Suprapubic skin (tissue), 4 donors: ENCODE measurements at regions not wholly inside any gene's neighbourhood (a gene's known extent, or its start where the extent isn't known, plus 50 kb on each side); places are given as distances from the start of the nearest gene placed in this dataset.

ENCODE experiments used
- DNase-seq, 2 donors: peaks; one replicate each; pipeline ENCODE4 v3.0.0-alpha.2; 2019; ENCODE audit warnings: low spot score in 2 of 2
- H3K27ac ChIP-seq: fragments of 200-600 bp; sonication (generic); one replicate; pipeline ENCODE4 v1.5.1; 2019
- H3K27me3 ChIP-seq: fragments of 200-600 bp; sonication (generic); one replicate; pipeline ENCODE4 v1.5.1; 2019
- H3K36me3 ChIP-seq: fragments of 200-600 bp; sonication (generic); one replicate; pipeline ENCODE4 v1.5.1; 2019
- H3K4me1 ChIP-seq: fragments of 200-600 bp; sonication (generic); one replicate; pipeline ENCODE4 v1.5.1; 2019
- H3K4me3 ChIP-seq: fragments of 200-600 bp; sonication (generic); one replicate; pipeline ENCODE4 v1.5.1; 2019; ENCODE audit warnings: mild to moderate bottlenecking
- H3K9me3 ChIP-seq: fragments of 200-600 bp; sonication (generic); one replicate; pipeline ENCODE4 v1.5.1; 2019
- EP300 ChIP-seq: sonication (generic); formaldehyde crosslinking; IDR thresholded peaks from one replicate; pipeline ENCODE4 v1.6.1; 2017; ENCODE audit warnings: antibody characterized with exemption
- POLR2A ChIP-seq, 2 donors: fragments of 450-650 bp; IDR thresholded peaks; one replicate each; pipeline ENCODE4 v1.6.1; 2017; ENCODE audit warnings: antibody characterized with exemption in 2 of 2, mild to moderate bottlenecking in 2 of 2, moderate library complexity in 2 of 2
- POLR2AphosphoS5 ChIP-seq, 3 donors: sonication (generic); formaldehyde crosslinking; IDR thresholded peaks; one replicate each; pipeline ENCODE4 v1.6.1; 2017; ENCODE audit warnings: antibody characterized with exemption in 3 of 3
- whole genome bisulfite sequencing: methylation state at CpG from one replicate; pipeline ENCODE4 v1.1.5; 2018; 5-methylcytosine and 5-hydroxymethylcytosine counted together
- TF ChIP-seq, protein P1 (sequence below), 2 donors: fragments of 200-600 bp in 1 of 2; fragments of 450-650 bp in 1 of 2; sonication (generic) in 1 of 2; IDR thresholded peaks; one replicate each; pipeline ENCODE4 v1.5.1; 2016 to 2019; ENCODE audit warnings: antibody characterized with exemption in 2 of 2, mild to moderate bottlenecking in 1 of 2, moderate library complexity in 1 of 2

- TF ChIP-seq, protein P1, sequence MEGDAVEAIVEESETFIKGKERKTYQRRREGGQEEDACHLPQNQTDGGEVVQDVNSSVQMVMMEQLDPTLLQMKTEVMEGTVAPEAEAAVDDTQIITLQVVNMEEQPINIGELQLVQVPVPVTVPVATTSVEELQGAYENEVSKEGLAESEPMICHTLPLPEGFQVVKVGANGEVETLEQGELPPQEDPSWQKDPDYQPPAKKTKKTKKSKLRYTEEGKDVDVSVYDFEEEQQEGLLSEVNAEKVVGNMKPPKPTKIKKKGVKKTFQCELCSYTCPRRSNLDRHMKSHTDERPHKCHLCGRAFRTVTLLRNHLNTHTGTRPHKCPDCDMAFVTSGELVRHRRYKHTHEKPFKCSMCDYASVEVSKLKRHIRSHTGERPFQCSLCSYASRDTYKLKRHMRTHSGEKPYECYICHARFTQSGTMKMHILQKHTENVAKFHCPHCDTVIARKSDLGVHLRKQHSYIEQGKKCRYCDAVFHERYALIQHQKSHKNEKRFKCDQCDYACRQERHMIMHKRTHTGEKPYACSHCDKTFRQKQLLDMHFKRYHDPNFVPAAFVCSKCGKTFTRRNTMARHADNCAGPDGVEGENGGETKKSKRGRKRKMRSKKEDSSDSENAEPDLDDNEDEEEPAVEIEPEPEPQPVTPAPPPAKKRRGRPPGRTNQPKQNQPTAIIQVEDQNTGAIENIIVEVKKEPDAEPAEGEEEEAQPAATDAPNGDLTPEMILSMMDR (IDR thresholded peaks at IDR 0.05) = no peak
- TF ChIP-seq EP300 = no peak
- no peak for TF ChIP-seq POLR2AphosphoS5 (IDR thresholded peaks at IDR 0.05)
- no peak for TF ChIP-seq POLR2A (IDR thresholded peaks at IDR 0.05)
- WGBS = 43% methylated on average over 6 of the region's 6 CpGs
- Histone ChIP-seq H3K27ac (no peak overlapping the region), H3K4me1 (no peaks in the 10 kb centered on the region), H3K4me3 (no peak overlapping the region), H3K9me3 (no peaks in the 10 kb centered on the region), H3K27me3 (no peaks in the 10 kb centered on the region), H3K36me3 (no peaks in the 10 kb centered on the region)
- DNase-seq = no peak
These were observed 710.7 kb upstream of the SLIT2 start for GRCh38 chr4:19540859-19541540.

DNA sequence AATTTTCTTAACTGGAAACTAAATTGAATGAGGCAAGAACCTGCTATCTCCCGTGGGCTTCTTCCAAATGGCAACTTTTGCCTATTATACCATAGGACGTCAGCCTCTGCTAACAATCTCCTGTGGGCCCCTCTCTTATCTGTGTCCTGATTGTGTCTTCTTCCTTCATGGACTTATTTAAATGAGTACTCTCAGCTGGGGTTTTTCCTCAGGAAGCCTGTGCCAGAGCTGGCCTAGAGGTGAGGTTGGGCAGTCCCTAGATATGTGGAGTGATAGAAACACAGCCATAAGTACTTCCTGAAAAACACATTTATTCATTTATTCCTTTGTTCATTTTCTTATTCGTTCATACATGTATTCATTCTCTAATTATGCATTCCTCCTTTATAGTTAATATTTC lies 712.5 kb upstream of the SLIT2 start:
- no peak overlapping the region for H3K27ac ChIP-seq
- no peak for DNase-seq
- no peaks in the 10 kb centered on the region for H3K4me1 ChIP-seq
- 59% methylated on average over 3 of the region's 3 CpGs for WGBS
- H3K27me3 ChIP-seq = no peaks in the 10 kb centered on the region
- no peak overlapping the region for H3K4me3 ChIP-seq
- no peaks in the 10 kb centered on the region for H3K9me3 ChIP-seq
- TF ChIP-seq EP300 = no peak
- TF ChIP-seq POLR2A (IDR thresholded peaks at IDR 0.05) = no peak
- TF ChIP-seq POLR2AphosphoS5 (IDR thresholded peaks at IDR 0.05) = no peak
- TF ChIP-seq, protein P1 (IDR thresholded peaks at IDR 0.05) = no peak
- H3K36me3 ChIP-seq = no peaks in the 10 kb centered on the region

DNA sequence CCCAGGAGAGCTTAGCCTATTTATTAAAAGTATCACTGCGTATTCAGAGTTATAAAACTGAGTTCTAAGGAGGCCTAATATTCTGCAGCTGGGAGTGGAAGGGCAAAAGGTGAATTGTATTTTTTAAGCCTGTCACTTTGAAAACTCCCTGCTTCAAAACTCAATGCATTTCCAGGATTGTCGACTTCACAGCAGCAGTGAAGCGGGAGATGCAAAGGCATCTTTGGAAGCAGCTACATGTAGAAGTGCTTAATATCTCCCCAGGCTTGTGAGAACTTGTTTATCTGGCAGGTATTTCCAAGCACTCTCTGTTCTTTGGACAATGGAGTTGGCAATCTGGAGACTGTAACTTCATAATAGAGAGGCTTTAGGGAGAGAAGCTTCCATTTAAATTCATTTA lies 717.5 kb upstream of the SLIT2 start:
- WGBS = 64% methylated on average over 3 of the region's 3 CpGs
- no peaks in the 10 kb centered on the region for H3K27me3 ChIP-seq
- TF ChIP-seq POLR2AphosphoS5 (IDR thresholded peaks at IDR 0.05) = no peak
- TF ChIP-seq, protein P1 (IDR thresholded peaks at IDR 0.05) = no peak
- no peak for TF ChIP-seq POLR2A (IDR thresholded peaks at IDR 0.05)
- TF ChIP-seq EP300 = no peak
- DNase-seq = no peak
- H3K36me3 ChIP-seq = no peaks in the 10 kb centered on the region
- no peaks in the 10 kb centered on the region for H3K4me1 ChIP-seq
- H3K27ac ChIP-seq = no peak overlapping the region
- H3K9me3 ChIP-seq = no peaks in the 10 kb centered on the region
- no peak overlapping the region for H3K4me3 ChIP-seq

DNA sequence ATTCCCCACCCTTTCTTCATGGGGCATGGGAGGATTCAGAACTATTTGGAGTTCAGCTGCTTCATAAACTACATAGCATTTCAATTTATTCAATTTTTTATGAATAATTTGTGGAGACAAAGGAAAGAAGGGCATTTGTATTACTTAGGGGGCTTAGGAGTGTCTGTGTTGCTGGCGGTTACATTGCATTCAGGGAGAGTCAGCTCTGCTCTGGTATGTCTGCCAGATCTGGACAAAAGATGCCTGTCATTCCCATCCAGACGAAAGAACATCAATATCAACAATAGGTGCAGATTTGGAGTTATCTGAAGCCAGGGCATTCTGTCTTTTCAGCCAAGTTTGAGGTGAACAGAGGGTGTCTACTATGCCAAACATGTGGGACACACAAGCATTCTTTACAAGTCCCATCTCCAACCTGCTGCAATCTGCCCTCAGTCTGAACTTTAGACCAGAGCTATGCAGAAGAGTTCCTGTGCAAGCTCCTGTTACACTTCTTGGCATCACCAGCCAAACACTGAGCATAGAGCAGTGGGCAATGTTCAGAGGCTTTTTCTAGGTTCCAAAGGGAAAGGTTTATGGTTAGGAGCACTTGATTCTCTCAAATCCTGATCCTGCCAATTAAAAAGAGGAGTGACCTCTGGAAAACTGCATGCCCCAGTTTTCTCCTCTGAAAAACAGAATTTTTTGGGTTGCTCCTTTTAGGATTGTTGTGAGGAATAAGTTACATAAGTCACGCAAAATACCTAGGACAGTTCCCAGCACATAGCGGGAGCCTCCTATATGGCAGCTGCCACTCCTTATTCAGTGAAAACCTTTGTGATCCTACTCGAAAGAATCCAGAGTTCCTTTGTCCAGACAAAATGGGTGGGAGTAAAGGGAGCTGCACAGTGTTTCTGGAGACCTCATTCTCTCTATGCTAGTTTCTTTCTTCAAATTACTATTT lies 719.5 kb upstream of the SLIT2 start:
- no peaks in the 10 kb centered on the region for H3K27me3 ChIP-seq
- no peak for TF ChIP-seq EP300
- TF ChIP-seq, protein P1 (IDR thresholded peaks at IDR 0.05) = no peak
- no peak for TF ChIP-seq POLR2AphosphoS5 (IDR thresholded peaks at IDR 0.05)
- TF ChIP-seq POLR2A (IDR thresholded peaks at IDR 0.05) = no peak
- WGBS = 75% methylated on average over 5 of the region's 5 CpGs
- no peak overlapping the region for H3K27ac ChIP-seq
- H3K4me1 ChIP-seq = no peaks in the 10 kb centered on the region
- no peak for DNase-seq
- H3K9me3 ChIP-seq = no peaks in the 10 kb centered on the region
- H3K4me3 ChIP-seq = no peak overlapping the region
- H3K36me3 ChIP-seq = no peaks in the 10 kb centered on the region

GRCh38 chr4:19523964-19524363 lies 727.7 kb upstream of the SLIT2 start:
- H3K27me3 ChIP-seq = no peaks in the 10 kb centered on the region
- no peaks in the 10 kb centered on the region for H3K4me1 ChIP-seq
- H3K36me3 ChIP-seq = no peaks in the 10 kb centered on the region
- H3K4me3 ChIP-seq = no peak overlapping the region
- WGBS = 94% methylated on average over 2 of the region's 2 CpGs
- H3K9me3 ChIP-seq = no peaks in the 10 kb centered on the region
- TF ChIP-seq POLR2AphosphoS5 (IDR thresholded peaks at IDR 0.05) (no peak), EP300 (no peak), POLR2A (IDR thresholded peaks at IDR 0.05) (no peak)
- TF ChIP-seq, protein P1 (IDR thresholded peaks at IDR 0.05) = no peak
- DNase-seq = no peak
- H3K27ac ChIP-seq = no peak overlapping the region
